CD14-positive monocyte (primary cell): ENCODE measurements at regions not wholly inside any gene's neighbourhood (a gene's known extent, or its start where the extent isn't known, plus 50 kb on each side); places are given as distances from the start of the nearest gene placed in this dataset.

Experiments used
- DNase-seq, 3 donors: peaks; one replicate each; pipeline ENCODE4 v3.0.0-alpha.2; 2011 to 2022
- H2AFZ ChIP-seq: 2 replicates; pipeline ENCODE4 v1.6.0; 2012; ENCODE audit warnings: mild to moderate bottlenecking, low read depth, low read length, inconsistent platforms; ENCODE audit not compliant: insufficient read depth, poor library complexity, severe bottlenecking
- H3K27ac ChIP-seq, 2 donors: 1 replicate in 1 of 2; 2 replicates in 1 of 2; pipeline ENCODE4 v1.5.1; 2012 to 2013; ENCODE audit warnings: low read length in 2 of 2, control low read depth in 1 of 2, inconsistent platforms in 1 of 2, low read depth in 1 of 2, mild to moderate bottlenecking in 1 of 2
- H3K27me3 ChIP-seq, 2 donors: one replicate each; pipeline versions ENCODE4 v1.6.0 to v1.6.1; 2011 to 2013; ENCODE audit warnings: low read length in 2 of 2; ENCODE audit not compliant: control insufficient read depth in 2 of 2, insufficient read depth in 2 of 2
- H3K36me3 ChIP-seq, 2 donors: replicated peaks in 1 of 2; 1 replicate in 1 of 2; 2 replicates in 1 of 2; pipeline versions ENCODE4 v1.5.1 to v1.6.1; 2012 to 2013; ENCODE audit warnings: low read length in 2 of 2, control low read depth in 1 of 2, inconsistent platforms in 1 of 2, mild to moderate bottlenecking in 1 of 2; ENCODE audit not compliant: insufficient read depth in 2 of 2, control insufficient read depth in 1 of 2
- H3K4me1 ChIP-seq, 2 donors: 1 replicate in 1 of 2; 2 replicates in 1 of 2; pipeline versions ENCODE4 v1.5.1 to v1.6.1; 2012 to 2013; ENCODE audit warnings: low read length in 2 of 2, control low read depth in 1 of 2, inconsistent platforms in 1 of 2, mild to moderate bottlenecking in 1 of 2, moderate library complexity in 1 of 2; ENCODE audit not compliant: insufficient read depth in 2 of 2, control insufficient read depth in 1 of 2
- H3K4me2 ChIP-seq: replicated peaks from 2 replicates; pipeline ENCODE3; 2012; ENCODE audit warnings: low read length, moderate library complexity, mild to moderate bottlenecking; ENCODE audit not compliant: poor library complexity, severe bottlenecking; ENCODE audit errors: extremely low read depth
- H3K4me3 ChIP-seq, 3 experiments: fragments of 200-600 bp in 1 of 3; sonication (generic) in 1 of 3; replicated peaks in 1 of 3; 1 replicate in 2 of 3; 2 replicates in 1 of 3; pipeline ENCODE4 v1.5.1; 2011 to 2013; ENCODE audit warnings: low read length in 3 of 3, mild to moderate bottlenecking in 3 of 3, control low read depth in 2 of 3, low read depth in 2 of 3, inconsistent platforms in 1 of 3, moderate library complexity in 1 of 3
- H3K79me2 ChIP-seq: 2 replicates; pipeline ENCODE4 v1.6.0; 2012; ENCODE audit warnings: mild to moderate bottlenecking, control low read depth, inconsistent platforms, low read length, moderate library complexity; ENCODE audit not compliant: insufficient read depth
- H3K9ac ChIP-seq: 2 replicates; pipeline ENCODE4 v1.6.0; 2017; ENCODE audit warnings: low read length, mild to moderate bottlenecking; ENCODE audit not compliant: insufficient read depth, poor library complexity, severe bottlenecking
- H3K9me3 ChIP-seq, 2 donors: replicated peaks in 1 of 2; 1 replicate in 1 of 2; 2 replicates in 1 of 2; pipeline versions ENCODE4 v1.5.1 to v1.6.1; 2012 to 2013; ENCODE audit warnings: low read length in 2 of 2, control low read depth in 1 of 2; ENCODE audit not compliant: control insufficient read depth in 1 of 2, insufficient read depth in 1 of 2
- H4K20me1 ChIP-seq: 2 replicates; pipeline ENCODE4 v1.6.0; 2012; ENCODE audit warnings: mild to moderate bottlenecking, low read length, control low read depth, moderate library complexity; ENCODE audit not compliant: insufficient read depth
- H3K27ac Mint-ChIP-seq, 7 donors: one replicate each; pipeline ENCODE4 v1.8.0; 2020; ENCODE audit warnings: mild to moderate bottlenecking in 7 of 7, mixed read lengths in 7 of 7, moderate library complexity in 6 of 7, inconsistent platforms in 2 of 7
- H3K27me3 Mint-ChIP-seq, 3 donors: one replicate each; pipeline ENCODE4 v1.8.0; 2021 to 2022; ENCODE audit warnings: low read depth in 3 of 3, mild to moderate bottlenecking in 3 of 3, mixed read lengths in 3 of 3, moderate library complexity in 3 of 3, inconsistent platforms in 1 of 3
- H3K36me3 Mint-ChIP-seq, 2 donors: one replicate each; pipeline ENCODE4 v1.8.0; 2020; ENCODE audit warnings: mixed read lengths in 2 of 2, inconsistent platforms in 1 of 2, mild to moderate bottlenecking in 1 of 2
- H3K4me1 Mint-ChIP-seq: one replicate; pipeline ENCODE4 v1.8.0; 2020; ENCODE audit warnings: mild to moderate bottlenecking, mixed read lengths
- H3K4me3 Mint-ChIP-seq, 2 donors: one replicate each; pipeline ENCODE4 v1.8.0; 2020; ENCODE audit warnings: mild to moderate bottlenecking in 2 of 2, mixed read lengths in 2 of 2, moderate library complexity in 1 of 2
- H3K9me3 Mint-ChIP-seq, 7 donors: one replicate each; pipeline ENCODE4 v1.8.0; 2020 to 2022; ENCODE audit warnings: mixed read lengths in 7 of 7, mild to moderate bottlenecking in 6 of 7, moderate library complexity in 6 of 7, inconsistent platforms in 2 of 7
- WGBS: methylation state at CpG from one replicate; pipeline ENCODE4 v1.1.5; 2013; ENCODE audit warnings: missing lambda C conversion rate; ENCODE audit not compliant: insufficient coverage; 5-methylcytosine and 5-hydroxymethylcytosine counted together
- intact Hi-C, 2 donors: fragments of 100-400 bp; cut with micrococcal nuclease; formaldehyde crosslinking; loops; one replicate each; pipeline versions ENCODE4 v1.15.0 to v1.15.1; 2023
- TF ChIP-seq, protein P1 (sequence below): fragments of 200-600 bp; IDR thresholded peaks from one replicate; pipeline ENCODE4 v1.8.0; 2022; ENCODE audit warnings: antibody characterized with exemption, mild to moderate bottlenecking

DNA sequence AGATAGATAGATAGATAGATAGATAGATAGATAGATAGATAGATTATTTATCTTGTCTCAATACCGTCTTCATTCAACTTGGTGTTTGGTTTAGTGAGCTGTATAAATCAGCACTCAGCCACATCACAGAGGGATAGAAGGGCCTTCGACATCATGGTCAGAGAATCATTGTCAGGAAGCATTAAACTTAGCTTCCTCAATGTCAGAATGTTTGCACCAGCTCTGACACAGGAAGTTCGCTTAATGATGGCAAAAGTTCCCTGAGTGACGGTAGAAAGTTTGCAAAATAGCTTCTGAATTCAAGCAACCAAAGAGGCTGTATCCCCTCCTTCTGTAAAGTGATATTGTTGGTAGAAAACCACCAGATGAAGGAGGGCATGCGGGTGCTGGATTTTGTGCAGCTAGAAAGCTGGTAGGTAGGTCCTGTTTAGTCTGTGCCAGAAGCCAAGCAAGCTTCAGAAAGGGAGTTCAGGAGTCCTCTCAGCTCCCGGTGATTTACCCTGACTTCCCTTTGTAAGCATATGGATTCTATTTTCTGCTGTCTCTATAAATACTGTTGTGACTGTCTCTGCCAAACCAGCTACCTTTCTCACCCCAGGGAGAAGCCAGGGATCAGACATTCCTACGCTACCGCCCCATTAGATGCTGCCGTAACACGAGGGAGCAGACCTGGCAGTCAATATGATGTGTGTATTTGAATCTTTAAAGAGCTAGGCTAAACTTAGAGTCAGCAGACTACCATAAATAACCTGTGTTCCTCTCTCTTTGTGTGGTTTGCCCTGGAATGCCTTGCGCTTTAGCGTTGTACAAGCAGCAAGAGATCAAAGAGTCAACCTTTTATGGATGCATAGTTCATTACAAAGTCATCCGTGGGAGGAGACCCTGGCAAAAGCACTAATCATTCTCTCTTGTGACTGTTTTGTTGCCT is 200.5 kb upstream of the KIAA1217 start:
- H4K20me1 ChIP-seq = no peaks in the 10 kb centered on the region
- Mint-ChIP-seq H3K36me3 (no peaks in the 10 kb centered on the region), H3K27ac (no peak overlapping the region)

DNA sequence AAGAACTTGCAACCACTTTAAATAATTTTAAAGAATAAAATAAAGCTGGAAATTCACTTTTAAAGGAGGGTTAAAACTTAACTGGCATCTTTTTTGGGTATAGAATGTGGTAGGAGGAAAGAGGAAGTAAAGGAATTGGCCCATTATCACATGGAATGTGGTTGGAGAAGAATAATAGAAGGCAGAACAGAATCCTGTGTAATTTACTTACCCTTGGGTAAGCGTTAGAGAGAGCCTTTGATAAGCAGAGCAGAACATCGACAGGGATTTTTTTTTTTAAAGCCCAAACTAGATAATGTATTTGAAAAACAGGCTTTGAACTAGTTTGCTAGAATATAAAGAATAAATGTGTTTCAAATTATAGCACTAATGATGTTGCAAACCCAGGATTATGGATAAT is 199.8 kb upstream of the KIAA1217 start:
- Histone ChIP-seq H3K36me3 (no peaks in the 10 kb centered on the region), H3K27ac (no peak overlapping the region), H3K27me3 (no peaks in the 10 kb centered on the region), H3K4me2 (no peak overlapping the region), H3K9ac (no peak overlapping the region), H2AFZ (no peak overlapping the region), H3K4me3 (no peak overlapping the region), H3K79me2 (no peaks in the 10 kb centered on the region), H3K9me3 (no peaks in the 10 kb centered on the region), H3K4me1 (no peaks in the 10 kb centered on the region), H4K20me1 (no peaks in the 10 kb centered on the region)
- Mint-ChIP-seq H3K36me3 (no peaks in the 10 kb centered on the region), H3K27ac (no peak overlapping the region), H3K27me3 (peaks cover 0 to 4% (median 2%) of the 10 kb centered on the region in 3 donors), H3K9me3 (peaks cover 0 to 9% (median 2%) of the 10 kb centered on the region in 7 donors), H3K4me1 (no peaks in the 10 kb centered on the region), H3K4me3 (no peak overlapping the region)
- TF ChIP-seq, protein P1, sequence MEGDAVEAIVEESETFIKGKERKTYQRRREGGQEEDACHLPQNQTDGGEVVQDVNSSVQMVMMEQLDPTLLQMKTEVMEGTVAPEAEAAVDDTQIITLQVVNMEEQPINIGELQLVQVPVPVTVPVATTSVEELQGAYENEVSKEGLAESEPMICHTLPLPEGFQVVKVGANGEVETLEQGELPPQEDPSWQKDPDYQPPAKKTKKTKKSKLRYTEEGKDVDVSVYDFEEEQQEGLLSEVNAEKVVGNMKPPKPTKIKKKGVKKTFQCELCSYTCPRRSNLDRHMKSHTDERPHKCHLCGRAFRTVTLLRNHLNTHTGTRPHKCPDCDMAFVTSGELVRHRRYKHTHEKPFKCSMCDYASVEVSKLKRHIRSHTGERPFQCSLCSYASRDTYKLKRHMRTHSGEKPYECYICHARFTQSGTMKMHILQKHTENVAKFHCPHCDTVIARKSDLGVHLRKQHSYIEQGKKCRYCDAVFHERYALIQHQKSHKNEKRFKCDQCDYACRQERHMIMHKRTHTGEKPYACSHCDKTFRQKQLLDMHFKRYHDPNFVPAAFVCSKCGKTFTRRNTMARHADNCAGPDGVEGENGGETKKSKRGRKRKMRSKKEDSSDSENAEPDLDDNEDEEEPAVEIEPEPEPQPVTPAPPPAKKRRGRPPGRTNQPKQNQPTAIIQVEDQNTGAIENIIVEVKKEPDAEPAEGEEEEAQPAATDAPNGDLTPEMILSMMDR = no peak
- no peak for DNase-seq
- no CpG with 5 or more reads among the region's 2 CpGs for WGBS
- intact Hi-C loops = no loop called here

More for the DNA sequence above, 200.5 kb upstream of the KIAA1217 start:
- TF ChIP-seq, protein P1 = no peak
- Histone ChIP-seq H3K9me3 (no peaks in the 10 kb centered on the region), H3K27ac (no peak overlapping the region), H3K27me3 (no peaks in the 10 kb centered on the region), H3K4me3 (no peak overlapping the region), H2AFZ (no peak overlapping the region), H3K9ac (no peak overlapping the region), H3K4me2 (no peak overlapping the region), H3K4me1 (no peaks in the 10 kb centered on the region), H3K79me2 (no peaks in the 10 kb centered on the region), H3K36me3 (no peaks in the 10 kb centered on the region)
- Mint-ChIP-seq H3K27me3 (peaks cover 0 to 4% (median 2%) of the 10 kb centered on the region in 3 donors), H3K4me3 (no peak overlapping the region), H3K4me1 (no peaks in the 10 kb centered on the region), H3K9me3 (peaks cover 0 to 9% (median 0%) of the 10 kb centered on the region in 7 donors)
- no peak for DNase-seq
- WGBS = 34% methylated on average over 5 of the region's 13 CpGs
- intact Hi-C loops = no loop called here
